SK-N-SH treated with all-trans-retinoic acid at 6 μM for 48 hours (cell line): ENCODE measurements at regions not wholly inside any gene's neighbourhood (a gene's known extent, or its start where the extent isn't known, plus 50 kb on each side); places are given as distances from the start of the nearest gene placed in this dataset.

Source experiments
- ARNTL ChIP-seq: fragments of 450-650 bp; formaldehyde crosslinking; IDR thresholded peaks from 2 replicates; pipeline ENCODE4 v1.5.0; 2020; ENCODE audit warnings: low read depth, mild to moderate bottlenecking, moderate library complexity, borderline replicate concordance
- ISL1 ChIP-seq: fragments of 250-450 bp; sonication (Bioruptor Pico); IDR thresholded peaks from 2 replicates; pipeline ENCODE4 v2.1.2; 2022; ENCODE audit warnings: mild to moderate bottlenecking, moderate library complexity
- PPARA ChIP-seq: fragments of 250-450 bp; sonication (Bioruptor Pico); IDR thresholded peaks from 2 replicates; pipeline ENCODE4 v1.5.0; 2020; ENCODE audit warnings: mild to moderate bottlenecking, borderline replicate concordance
- RARB ChIP-seq: fragments of 250-450 bp; sonication (Bioruptor Pico); IDR thresholded peaks from 2 replicates; pipeline ENCODE4 v1.8.0; 2021; ENCODE audit warnings: mild to moderate bottlenecking, moderate library complexity
- TCF4 ChIP-seq: fragments of 250-450 bp; sonication (Bioruptor Pico); IDR thresholded peaks from 2 replicates; pipeline ENCODE4 v1.8.0; 2021; ENCODE audit warnings: mild to moderate bottlenecking, moderate library complexity, borderline replicate concordance
- TOX ChIP-seq: fragments of 250-450 bp; sonication (Bioruptor Pico); IDR thresholded peaks from 2 replicates; pipeline ENCODE4 v1.8.0; 2021; ENCODE audit warnings: mild to moderate bottlenecking, moderate library complexity, borderline replicate concordance
- ZC3H10 ChIP-seq: fragments of 250-450 bp; sonication (Bioruptor Pico); IDR thresholded peaks from 2 replicates; pipeline ENCODE4 v1.5.1; 2021; ENCODE audit warnings: mild to moderate bottlenecking, moderate library complexity
- ZNF70 ChIP-seq: fragments of 450-650 bp; formaldehyde crosslinking; IDR thresholded peaks from 2 replicates; pipeline ENCODE4 v1.5.0; 2020; ENCODE audit warnings: mild to moderate bottlenecking, moderate library complexity
- TF ChIP-seq, protein P1 (sequence below): fragments of 250-450 bp; sonication (Bioruptor Pico); IDR thresholded peaks from 2 replicates; pipeline ENCODE4 v1.8.0; 2020; ENCODE audit warnings: mild to moderate bottlenecking, moderate library complexity, borderline replicate concordance
- TF ChIP-seq, protein P2 (sequence below): fragments of 250-450 bp; sonication (Bioruptor Pico); IDR thresholded peaks from 2 replicates; pipeline ENCODE4 v1.5.1; 2020; ENCODE audit warnings: low read depth, mild to moderate bottlenecking, moderate library complexity

DNA sequence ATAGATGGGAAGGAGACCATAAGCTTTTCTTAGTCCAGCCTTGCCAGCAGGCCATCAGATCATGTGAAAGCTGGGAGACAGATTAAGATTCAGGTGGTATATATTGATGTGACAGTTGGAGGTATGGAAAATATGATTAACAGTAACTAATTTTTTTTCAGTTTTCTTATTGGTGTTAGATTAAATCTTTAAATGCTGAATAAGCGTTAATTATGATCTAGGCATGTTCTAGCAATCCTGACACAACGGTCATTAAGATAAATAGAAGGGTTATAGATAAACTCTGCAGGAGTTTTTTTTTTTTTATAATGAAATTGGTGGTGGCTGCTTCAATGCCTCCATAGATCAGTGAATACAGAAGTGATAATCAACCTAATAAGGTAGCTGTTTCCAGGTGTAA lies 649.5 kb upstream of the TENM3 start:
- TF ChIP-seq ISL1 (CRISPR knock-in tag) (no peak), ARNTL (no peak), RARB (CRISPR knock-in tag) (no peak), TCF4 (CRISPR knock-in tag) (no peak), PPARA (CRISPR knock-in tag) (no peak), ZNF70 (CRISPR knock-in tag) (no peak), ZC3H10 (CRISPR knock-in tag) (no peak), TOX (no peak)
- TF ChIP-seq, protein P1, sequence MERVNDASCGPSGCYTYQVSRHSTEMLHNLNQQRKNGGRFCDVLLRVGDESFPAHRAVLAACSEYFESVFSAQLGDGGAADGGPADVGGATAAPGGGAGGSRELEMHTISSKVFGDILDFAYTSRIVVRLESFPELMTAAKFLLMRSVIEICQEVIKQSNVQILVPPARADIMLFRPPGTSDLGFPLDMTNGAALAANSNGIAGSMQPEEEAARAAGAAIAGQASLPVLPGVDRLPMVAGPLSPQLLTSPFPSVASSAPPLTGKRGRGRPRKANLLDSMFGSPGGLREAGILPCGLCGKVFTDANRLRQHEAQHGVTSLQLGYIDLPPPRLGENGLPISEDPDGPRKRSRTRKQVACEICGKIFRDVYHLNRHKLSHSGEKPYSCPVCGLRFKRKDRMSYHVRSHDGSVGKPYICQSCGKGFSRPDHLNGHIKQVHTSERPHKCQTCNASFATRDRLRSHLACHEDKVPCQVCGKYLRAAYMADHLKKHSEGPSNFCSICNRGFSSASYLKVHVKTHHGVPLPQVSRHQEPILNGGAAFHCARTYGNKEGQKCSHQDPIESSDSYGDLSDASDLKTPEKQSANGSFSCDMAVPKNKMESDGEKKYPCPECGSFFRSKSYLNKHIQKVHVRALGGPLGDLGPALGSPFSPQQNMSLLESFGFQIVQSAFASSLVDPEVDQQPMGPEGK (CRISPR knock-in tag) = no peak
- TF ChIP-seq, protein P2, sequence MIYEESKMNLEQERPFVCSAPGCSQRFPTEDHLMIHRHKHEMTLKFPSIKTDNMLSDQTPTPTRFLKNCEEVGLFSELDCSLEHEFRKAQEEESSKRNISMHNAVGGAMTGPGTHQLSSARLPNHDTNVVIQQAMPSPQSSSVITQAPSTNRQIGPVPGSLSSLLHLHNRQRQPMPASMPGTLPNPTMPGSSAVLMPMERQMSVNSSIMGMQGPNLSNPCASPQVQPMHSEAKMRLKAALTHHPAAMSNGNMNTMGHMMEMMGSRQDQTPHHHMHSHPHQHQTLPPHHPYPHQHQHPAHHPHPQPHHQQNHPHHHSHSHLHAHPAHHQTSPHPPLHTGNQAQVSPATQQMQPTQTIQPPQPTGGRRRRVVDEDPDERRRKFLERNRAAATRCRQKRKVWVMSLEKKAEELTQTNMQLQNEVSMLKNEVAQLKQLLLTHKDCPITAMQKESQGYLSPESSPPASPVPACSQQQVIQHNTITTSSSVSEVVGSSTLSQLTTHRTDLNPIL (CRISPR knock-in tag) = no peak
